SK-N-SH (cell line): ENCODE measurements at regions not wholly inside any gene's neighbourhood (a gene's known extent, or its start where the extent isn't known, plus 50 kb on each side); places are given as distances from the start of the nearest gene placed in this dataset.

Source experiments
- CTCF ChIA-PET: fragments of 300-600, 350-600 bp; formaldehyde crosslinking; extraction: SDS; loops from one replicate; lab custom pipeline; 2021; lab: Yijun Ruan, JAX
- POLR2A ChIA-PET: fragments of 350-600 bp; sonication (Branson Sonifier 250); formaldehyde crosslinking; extraction: SDS; loops from one replicate; lab custom pipeline; 2020; ENCODE audit warnings: antibody characterized with exemption, inconsistent platforms; lab: Yijun Ruan, JAX
- DNase-seq: peaks from one replicate; pipeline ENCODE4 v3.0.0; 2012
- H2AFZ ChIP-seq: fragments of 200-600 bp; sonication (generic); 2 replicates; pipeline ENCODE4 v1.8.1; 2016; ENCODE audit warnings: antibody characterized with exemption, mild to moderate bottlenecking, low read depth
- H3F3A ChIP-seq: fragments of 200-600 bp; sonication (generic); replicated peaks from 2 replicates; pipeline ENCODE3; 2016; ENCODE audit warnings: antibody characterized with exemption, mild to moderate bottlenecking; ENCODE audit not compliant: insufficient read depth
- H3K27ac ChIP-seq, 2 experiments: fragments of 200-500 bp in 1 of 2; fragments of 200-600 bp in 1 of 2; sonication (Bioruptor generic) in 1 of 2; sonication (generic), shearing (Covaris generic) in 1 of 2; 2 replicates each; pipeline versions ENCODE4 v1.5.1 to v1.6.1; 2014 to 2016; ENCODE audit warnings: low read depth in 2 of 2, inconsistent platforms in 1 of 2, low read length in 1 of 2, mild to moderate bottlenecking in 1 of 2, mixed read lengths in 1 of 2
- H3K27me3 ChIP-seq: fragments of 200-600 bp; sonication (generic), shearing (Covaris generic); 2 replicates; pipeline ENCODE4 v1.6.1; 2016; ENCODE audit warnings: mixed run types; ENCODE audit not compliant: insufficient read depth
- H3K36me3 ChIP-seq, 2 experiments: fragments of 200-500 bp in 1 of 2; fragments of 200-600 bp in 1 of 2; sonication (Bioruptor generic) in 1 of 2; sonication (generic) in 1 of 2; replicated peaks in 1 of 2; 2 replicates each; pipeline versions ENCODE3 to v1.5.1; 2014 to 2016; ENCODE audit warnings: low read length in 1 of 2, mild to moderate bottlenecking in 1 of 2; ENCODE audit not compliant: insufficient read depth in 2 of 2, control insufficient read depth in 1 of 2
- H3K4me1 ChIP-seq, 2 experiments: fragments of 200-500 bp in 1 of 2; fragments of 200-600 bp in 1 of 2; sonication (Bioruptor generic) in 1 of 2; sonication (generic), shearing (Covaris generic) in 1 of 2; 2 replicates each; pipeline versions ENCODE4 v1.5.1 to v1.6.1; 2014 to 2016; ENCODE audit warnings: low read depth in 1 of 2, low read length in 1 of 2, mixed run types in 1 of 2; ENCODE audit not compliant: insufficient read depth in 2 of 2, control insufficient read depth in 1 of 2
- H3K4me2 ChIP-seq: fragments of 200-600 bp; sonication (generic), shearing (Covaris generic); 2 replicates; pipeline ENCODE4 v1.6.1; 2017; ENCODE audit warnings: mixed run types
- H3K4me3 ChIP-seq, 2 experiments: fragments of 200-500 bp in 1 of 2; fragments of 200-600 bp in 1 of 2; sonication (Bioruptor generic) in 1 of 2; sonication (generic), shearing (Covaris generic) in 1 of 2; 2 replicates each; pipeline versions ENCODE4 v1.5.1 to v1.8.1; 2014 to 2016; ENCODE audit warnings: low read depth in 2 of 2, inconsistent platforms in 1 of 2, low read length in 1 of 2, mild to moderate bottlenecking in 1 of 2, mixed read lengths in 1 of 2, moderate library complexity in 1 of 2
- H3K79me2 ChIP-seq: fragments of 200-600 bp; sonication (generic); 2 replicates; pipeline ENCODE4 v1.8.1; 2017; ENCODE audit warnings: mild to moderate bottlenecking; ENCODE audit not compliant: insufficient read depth
- H3K9ac ChIP-seq: fragments of 200-600 bp; sonication (generic); 2 replicates; pipeline ENCODE4 v1.6.1; 2017; ENCODE audit warnings: mixed run types
- H3K9me2 ChIP-seq: fragments of 200-600 bp; sonication (generic); 2 replicates; pipeline ENCODE4 v1.6.1; 2017; ENCODE audit warnings: mixed run types
- H3K9me3 ChIP-seq: fragments of 200-600 bp; sonication (generic); 2 replicates; pipeline ENCODE4 v1.6.1; 2017; ENCODE audit warnings: mixed run types, mild to moderate bottlenecking, moderate library complexity
- H4K20me1 ChIP-seq: fragments of 200-600 bp; sonication (generic); 2 replicates; pipeline ENCODE4 v1.6.1; 2017; ENCODE audit warnings: mild to moderate bottlenecking, mixed run types; ENCODE audit not compliant: insufficient read depth
- EP300 ChIP-seq, 2 experiments: IDR thresholded peaks; 2 replicates each; pipeline versions ENCODE4 v1.4.0 to v1.6.1; 2012; ENCODE audit warnings: borderline replicate concordance in 1 of 2, low read depth in 1 of 2, low read length in 1 of 2
- EZH2phosphoT487 ChIP-seq: fragments of 200-600 bp; sonication (generic); IDR thresholded peaks from 2 replicates; pipeline ENCODE4 v1.6.1; 2017; ENCODE audit warnings: low read depth, mixed run types, mild to moderate bottlenecking, antibody characterized with exemption, moderate library complexity, borderline replicate concordance
- FOXM1 ChIP-seq: IDR thresholded peaks from 2 replicates; pipeline ENCODE4 v1.4.0; 2012; ENCODE audit warnings: low read depth, mild to moderate bottlenecking
- GABPA ChIP-seq: IDR thresholded peaks from 2 replicates; pipeline ENCODE4 v1.4.0; 2012; ENCODE audit warnings: low read depth, mild to moderate bottlenecking
- GATA2 ChIP-seq: sonication (generic); formaldehyde crosslinking; IDR thresholded peaks from 2 replicates; pipeline ENCODE4 v1.5.0; 2020; ENCODE audit warnings: mild to moderate bottlenecking, missing genetic modification reagents
- NRF1 ChIP-seq: IDR thresholded peaks from 2 replicates; pipeline ENCODE4 v1.6.1; 2012; ENCODE audit warnings: low read depth, mild to moderate bottlenecking, low read length
- POLR2AphosphoS5 ChIP-seq: IDR thresholded peaks from 2 replicates; pipeline ENCODE4 v1.6.1; 2012; ENCODE audit warnings: low read depth, low read length
- RCOR1 ChIP-seq: fragments of 150-350 bp; IDR thresholded peaks from 2 replicates; pipeline ENCODE4 v1.6.1; 2017; ENCODE audit warnings: antibody characterized with exemption, low read length
- RFX5 ChIP-seq: IDR thresholded peaks from 2 replicates; pipeline ENCODE4 v1.6.1; 2012; ENCODE audit warnings: mild to moderate bottlenecking, improper control_type of control experiment, low read length
- RXRA ChIP-seq: IDR thresholded peaks from 2 replicates; pipeline ENCODE4 v1.4.0; 2012; ENCODE audit warnings: low read depth, mild to moderate bottlenecking, borderline replicate concordance
- SMC3 ChIP-seq: IDR thresholded peaks from 2 replicates; pipeline ENCODE4 v1.6.1; 2012; ENCODE audit warnings: low read depth, low read length, improper control_type of control experiment
- TAF1 ChIP-seq: IDR thresholded peaks from 2 replicates; pipeline ENCODE4 v1.6.1; 2012; ENCODE audit warnings: low read depth, mild to moderate bottlenecking, low read length, moderate library complexity, borderline replicate concordance
- TCF12 ChIP-seq: IDR thresholded peaks from 2 replicates; pipeline ENCODE4 v1.4.0; 2012
- YY1 ChIP-seq: IDR thresholded peaks from 2 replicates; pipeline ENCODE4 v1.4.0; 2012; ENCODE audit warnings: low read depth, mild to moderate bottlenecking
- WGBS: methylation state at CpG from one replicate; pipeline ENCODE4 v1.1.6; 2017; ENCODE audit warnings: low lambda C conversion rate; 5-methylcytosine and 5-hydroxymethylcytosine counted together
- TF ChIP-seq, protein P1 (sequence below): fragments of 150-350 bp; IDR thresholded peaks from 2 replicates; pipeline ENCODE4 v1.6.1; 2016; ENCODE audit warnings: mild to moderate bottlenecking, low read depth, low read length
- TF ChIP-seq, protein P2 (sequence below): IDR thresholded peaks from 2 replicates; pipeline ENCODE4 v1.4.0; 2012; ENCODE audit warnings: low read depth, borderline replicate concordance

DNA sequence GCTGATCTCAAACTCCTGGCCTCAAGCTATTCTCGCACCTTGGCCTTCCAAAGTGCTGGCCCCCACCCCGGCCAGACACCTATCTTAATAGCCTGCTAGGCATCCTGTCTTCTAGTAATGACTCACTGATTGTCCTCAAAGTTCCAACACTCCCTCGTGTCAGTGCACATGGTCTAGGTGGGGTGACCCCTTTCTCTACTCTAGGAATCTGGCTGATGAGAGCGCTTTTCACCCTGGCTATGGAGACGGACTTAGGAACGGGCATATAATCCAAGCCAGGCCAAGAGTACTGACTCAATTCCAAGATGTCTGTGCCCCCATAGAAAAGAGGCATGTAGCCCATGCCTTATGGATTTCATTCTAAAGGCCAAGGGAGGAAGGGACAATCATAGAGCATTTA is 67.0 kb downstream of the PRLHR start (continued):
- TF ChIP-seq, protein P1, sequence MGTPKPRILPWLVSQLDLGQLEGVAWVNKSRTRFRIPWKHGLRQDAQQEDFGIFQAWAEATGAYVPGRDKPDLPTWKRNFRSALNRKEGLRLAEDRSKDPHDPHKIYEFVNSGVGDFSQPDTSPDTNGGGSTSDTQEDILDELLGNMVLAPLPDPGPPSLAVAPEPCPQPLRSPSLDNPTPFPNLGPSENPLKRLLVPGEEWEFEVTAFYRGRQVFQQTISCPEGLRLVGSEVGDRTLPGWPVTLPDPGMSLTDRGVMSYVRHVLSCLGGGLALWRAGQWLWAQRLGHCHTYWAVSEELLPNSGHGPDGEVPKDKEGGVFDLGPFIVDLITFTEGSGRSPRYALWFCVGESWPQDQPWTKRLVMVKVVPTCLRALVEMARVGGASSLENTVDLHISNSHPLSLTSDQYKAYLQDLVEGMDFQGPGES, result no peak

DNA sequence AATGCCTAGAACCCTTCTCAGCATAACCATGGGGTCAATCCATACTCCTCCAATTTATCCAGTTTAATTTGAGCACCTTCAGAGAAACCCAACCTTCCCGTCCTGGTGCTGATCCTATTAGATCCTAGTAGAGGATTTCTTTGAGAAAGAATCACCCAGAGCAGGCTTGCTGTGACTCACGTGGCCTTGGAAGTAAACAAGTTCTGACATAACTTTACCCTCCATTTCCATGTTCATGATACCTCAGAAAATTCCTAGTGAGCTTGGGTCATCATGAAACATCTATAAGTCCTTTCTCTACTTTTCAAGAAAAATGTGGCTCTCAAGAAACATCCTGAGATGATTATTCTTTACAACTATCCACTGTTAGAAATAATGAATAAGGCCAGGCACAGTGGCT is 71.7 kb downstream of the PRLHR start:
- Histone ChIP-seq H3K79me2 (no peaks in the 10 kb centered on the region), H3K4me2 (no peak overlapping the region), H4K20me1 (no peaks in the 10 kb centered on the region), H3K27ac (no peak overlapping the region), H3F3A (no peaks in the 10 kb centered on the region), H3K36me3 (no peaks in the 10 kb centered on the region), H3K4me1 (no peaks in the 10 kb centered on the region), H3K4me3 (no peak overlapping the region), H3K9me2 (no peaks in the 10 kb centered on the region), H3K27me3 (no peaks in the 10 kb centered on the region), H3K9ac (no peak overlapping the region), H2AFZ (no peak overlapping the region), H3K9me3 (no peaks in the 10 kb centered on the region)
- no peak for TF ChIP-seq RFX5
- TF ChIP-seq RCOR1, result no peak
- TF ChIP-seq SMC3, result no peak
- no peak for TF ChIP-seq GATA2 (CRISPR knock-in tag)
- TF ChIP-seq EP300 (IDR thresholded peaks at IDR 0.05; ENCODE audit: borderline replicate concordance in 1 of 2, low read depth in 1 of 2, low read length in 1 of 2), result no peak
- no peak for TF ChIP-seq YY1
- no peak for TF ChIP-seq TAF1
- TF ChIP-seq EZH2phosphoT487, result no peak
- ChIA-PET POLR2A (no interaction called here), CTCF (interaction anchor here (0.9 to 2.0 kb wide), 2 partner anchors 20 to 21 kb away, joined by 3 to 5 read pairs; no protein-coding TSS in a partner anchor)
- 11% methylated on average over 2 of the region's 2 CpGs for WGBS
- DNase-seq, result no peak

DNA sequence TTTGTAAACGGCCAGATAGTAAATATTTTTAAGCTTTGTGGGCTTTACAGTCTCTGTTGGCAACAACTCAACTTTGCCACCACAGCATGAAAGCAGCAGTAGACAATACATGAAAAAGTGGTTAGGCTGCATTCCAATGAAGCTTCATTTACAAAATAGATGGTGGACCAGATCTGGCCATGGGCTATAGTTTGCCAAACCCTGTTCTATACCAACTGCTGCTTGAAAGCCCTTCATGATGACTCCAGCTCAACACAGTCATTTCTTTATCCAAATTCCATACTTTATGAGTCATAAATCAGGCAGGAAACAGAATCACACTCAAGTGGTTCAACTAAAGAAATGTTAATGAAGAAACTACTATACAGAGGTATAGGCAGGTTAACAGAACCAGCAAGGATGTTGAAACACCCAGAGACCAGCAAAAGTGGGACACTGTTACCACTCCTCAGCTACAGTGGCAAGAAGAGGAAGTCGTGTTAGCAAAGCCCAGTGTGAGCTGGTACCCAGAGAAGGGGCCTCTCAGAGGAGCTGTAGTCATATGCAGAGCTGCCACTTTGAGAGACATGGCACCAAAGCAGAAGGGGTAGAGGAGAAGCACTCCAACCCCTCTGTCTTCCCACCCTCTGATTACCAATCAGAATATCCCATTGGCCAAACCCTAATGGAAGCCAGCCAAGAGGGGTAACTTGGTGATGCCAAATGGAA is 72.5 kb downstream of the PRLHR start:
- DNase-seq, result no peak
- Histone ChIP-seq H3K9me2 (no peaks in the 10 kb centered on the region), H2AFZ (no peak overlapping the region), H3F3A (no peaks in the 10 kb centered on the region), H3K9ac (no peak overlapping the region), H3K4me3 (no peak overlapping the region), H3K4me1 (no peaks in the 10 kb centered on the region), H3K79me2 (no peaks in the 10 kb centered on the region), H3K27me3 (no peaks in the 10 kb centered on the region), H3K27ac (no peak overlapping the region), H3K4me2 (no peak overlapping the region), H4K20me1 (no peaks in the 10 kb centered on the region), H3K36me3 (no peaks in the 10 kb centered on the region), H3K9me3 (no peaks in the 10 kb centered on the region)
- POLR2A ChIA-PET, result no interaction called here
- no peak for TF ChIP-seq POLR2AphosphoS5
- no peak for TF ChIP-seq RXRA
- TF ChIP-seq, protein P2, sequence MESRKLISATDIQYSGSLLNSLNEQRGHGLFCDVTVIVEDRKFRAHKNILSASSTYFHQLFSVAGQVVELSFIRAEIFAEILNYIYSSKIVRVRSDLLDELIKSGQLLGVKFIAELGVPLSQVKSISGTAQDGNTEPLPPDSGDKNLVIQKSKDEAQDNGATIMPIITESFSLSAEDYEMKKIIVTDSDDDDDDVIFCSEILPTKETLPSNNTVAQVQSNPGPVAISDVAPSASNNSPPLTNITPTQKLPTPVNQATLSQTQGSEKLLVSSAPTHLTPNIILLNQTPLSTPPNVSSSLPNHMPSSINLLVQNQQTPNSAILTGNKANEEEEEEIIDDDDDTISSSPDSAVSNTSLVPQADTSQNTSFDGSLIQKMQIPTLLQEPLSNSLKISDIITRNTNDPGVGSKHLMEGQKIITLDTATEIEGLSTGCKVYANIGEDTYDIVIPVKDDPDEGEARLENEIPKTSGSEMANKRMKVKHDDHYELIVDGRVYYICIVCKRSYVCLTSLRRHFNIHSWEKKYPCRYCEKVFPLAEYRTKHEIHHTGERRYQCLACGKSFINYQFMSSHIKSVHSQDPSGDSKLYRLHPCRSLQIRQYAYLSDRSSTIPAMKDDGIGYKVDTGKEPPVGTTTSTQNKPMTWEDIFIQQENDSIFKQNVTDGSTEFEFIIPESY, result no peak
- TF ChIP-seq GABPA, result no peak
- TF ChIP-seq EP300 (IDR thresholded peaks at IDR 0.05; ENCODE audit: borderline replicate concordance in 1 of 2, low read depth in 1 of 2, low read length in 1 of 2), result no peak
- no peak; the same call in 1 of the 2 replicates for TF ChIP-seq TCF12
- TF ChIP-seq NRF1, result no peak
- TF ChIP-seq FOXM1, result no peak
- TF ChIP-seq TAF1, result no peak
- CTCF ChIA-PET, result interaction anchor here (2.0 kb wide), 1 partner anchor 21 kb away, joined by 5 read pairs; no protein-coding TSS in a partner anchor
- 10% methylated on average over 2 of the region's 2 CpGs for WGBS
